ENCODE measurements at regions not wholly inside any gene's neighbourhood (a gene's known extent, or its start where the extent isn't known, plus 50 kb on each side); places are given as distances from the start of the nearest gene placed in this dataset.

DNA sequence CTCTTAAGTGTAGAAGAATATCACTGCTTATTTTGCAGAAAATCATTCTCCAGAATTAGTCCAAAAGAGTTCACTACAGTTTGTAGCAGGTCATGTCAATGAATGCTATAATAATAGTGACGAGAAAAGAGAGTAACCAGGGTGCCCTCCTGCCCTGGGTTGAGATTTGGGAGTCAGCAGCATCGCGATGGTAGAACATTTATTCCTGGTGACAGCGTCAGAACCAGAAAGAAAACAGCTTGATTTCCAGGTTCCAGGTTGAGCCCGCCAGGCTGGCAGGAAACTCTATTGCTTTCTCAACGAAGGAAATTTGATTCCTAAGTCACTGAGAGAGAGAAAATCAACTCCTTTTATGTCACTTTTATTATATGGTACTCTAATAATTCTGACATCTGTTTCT, 550.3 kb downstream of the QKI start:
- Histone ChIP-seq H2BK5ac (ENCODE audit: insufficient read length, low read length) (no peak overlapping the region), H3K79me2 (ENCODE audit: insufficient read depth, low read length) (no peaks in the 10 kb centered on the region), H3K27me3 (ENCODE audit: insufficient read depth, low read length) (no peaks in the 10 kb centered on the region), H3T11ph (ENCODE audit: low read length) (no peak overlapping the region), H2BK15ac (ENCODE audit: low read depth, low read length) (no peak overlapping the region), H3K56ac (ENCODE audit: insufficient read length, low read depth, low read length) (no peak overlapping the region), H2AFZ (ENCODE audit: low read length) (no peak overlapping the region), H3K79me1 (ENCODE audit: insufficient read depth, low read depth, low read length, poor library complexity, severe bottlenecking) (no peaks in the 10 kb centered on the region), H3K18ac (ENCODE audit: insufficient read length, low read depth, low read length) (no peak overlapping the region), H4K20me1 (ENCODE audit: control insufficient read depth, insufficient read depth, insufficient read length) (no peaks in the 10 kb centered on the region), H3K9ac (ENCODE audit: extremely low read depth, insufficient read length, low read length) (no peak overlapping the region), H4K5ac (ENCODE audit: insufficient read length, low read depth, low read length) (no peak overlapping the region), H3K23ac (ENCODE audit: insufficient read length, low read depth, low read length) (no peak overlapping the region), H3K4me1 (ENCODE audit: insufficient read depth, low read length) (no peaks in the 10 kb centered on the region), H4K91ac (ENCODE audit: insufficient read length, low read depth, low read length) (no peak overlapping the region), H4K8ac (replicated peaks; ENCODE audit: insufficient read length, low read depth, low read length) (no peak overlapping the region), H3K4me2 (ENCODE audit: insufficient read depth, insufficient read length, low read length) (no peak overlapping the region), H2AK5ac (ENCODE audit: insufficient read length, low read length) (no peak overlapping the region), H2BK20ac (ENCODE audit: low read depth, low read length, poor library complexity, severe bottlenecking) (no peak overlapping the region), H3K23me2 (ENCODE audit: insufficient read length, low read depth, low read length, poor library complexity, severe bottlenecking) (no peaks in the 10 kb centered on the region), H3K14ac (ENCODE audit: insufficient read depth, low read length) (no peak overlapping the region), H3K9me3 (ENCODE audit: control insufficient read depth, low read depth, low read length) (no peaks in the 10 kb centered on the region), H2BK12ac (ENCODE audit: insufficient read length, low read depth, low read length) (no peak overlapping the region), H3K4ac (ENCODE audit: low read depth, low read length) (no peak overlapping the region), H2BK120ac (ENCODE audit: low read depth, low read length, poor library complexity, severe bottlenecking) (no peak overlapping the region), H3K27ac (ENCODE audit: insufficient read length, low read depth, low read length) (no peak overlapping the region)
- no peak for DNase-seq
- no peak overlapping the region for H3K4me3 Mint-ChIP-seq
- H3K27me3 Mint-ChIP-seq (ENCODE audit: low read depth): no peaks in the 10 kb centered on the region
- WGBS (ENCODE audit: extremely low coverage, insufficient read length, low lambda C conversion rate): no CpG with 5 or more reads among the region's 6 CpGs
- no peaks in the 10 kb centered on the region for H3K9me3 Mint-ChIP-seq
- H3K27ac Mint-ChIP-seq: no peak overlapping the region
- no peak for TF ChIP-seq CTCF (conservative IDR thresholded peaks at IDR 0.05)
- H3K4me1 Mint-ChIP-seq: peaks cover 0 to 5% of the 10 kb centered on the region in 2 experiments; a peak in 1 of 4 replicates
- H3K36me3 Mint-ChIP-seq (ENCODE audit: insufficient read depth in 1 of 3, low read depth in 3 of 3): no peaks in the 10 kb centered on the region

Measured in H9 (cell line).